ENCODE measurements at regions not wholly inside any gene's neighbourhood (a gene's known extent, or its start where the extent isn't known, plus 50 kb on each side); places are given as distances from the start of the nearest gene placed in this dataset.
"Not testable (repeated sequence)": the region's sequence is repeated elsewhere in the genome, so short reads cannot be mapped to it uniquely, and the experiment has no call there.

DNA sequence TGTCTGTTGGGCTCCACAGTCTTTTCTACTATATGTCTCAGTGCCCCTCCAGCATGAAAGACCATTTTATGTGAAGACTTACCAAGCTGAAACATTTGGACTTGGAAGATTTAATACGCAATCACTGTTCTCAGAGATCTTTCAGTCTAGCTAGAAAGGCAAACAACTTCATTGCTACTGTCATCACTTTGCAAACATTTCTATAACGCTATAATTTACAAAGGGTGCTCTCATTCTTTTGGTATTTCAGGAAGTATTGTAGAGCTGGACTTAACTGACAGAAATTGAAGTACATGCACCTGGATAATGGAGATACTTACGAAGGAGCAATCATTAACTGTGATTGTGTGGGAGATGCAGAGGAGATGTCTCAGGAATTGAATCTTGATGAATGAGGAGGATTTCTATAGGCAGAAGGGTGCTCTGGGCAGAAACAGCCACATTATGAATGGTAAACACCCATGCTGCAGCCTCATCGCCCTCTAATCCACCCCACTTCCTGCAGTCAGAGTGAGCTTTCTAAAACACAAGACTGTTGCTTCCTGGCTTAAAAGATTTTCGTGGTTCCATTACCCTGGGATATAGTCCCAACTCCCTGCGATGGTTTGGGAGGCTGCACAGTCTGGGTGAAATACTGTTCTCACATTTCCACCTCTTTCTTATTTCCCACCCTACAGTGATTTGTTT is 75.1 kb upstream of the GNG12 start:
- DNase-seq (ENCODE audit: extremely low read depth, low read depth): no peak

DNA sequence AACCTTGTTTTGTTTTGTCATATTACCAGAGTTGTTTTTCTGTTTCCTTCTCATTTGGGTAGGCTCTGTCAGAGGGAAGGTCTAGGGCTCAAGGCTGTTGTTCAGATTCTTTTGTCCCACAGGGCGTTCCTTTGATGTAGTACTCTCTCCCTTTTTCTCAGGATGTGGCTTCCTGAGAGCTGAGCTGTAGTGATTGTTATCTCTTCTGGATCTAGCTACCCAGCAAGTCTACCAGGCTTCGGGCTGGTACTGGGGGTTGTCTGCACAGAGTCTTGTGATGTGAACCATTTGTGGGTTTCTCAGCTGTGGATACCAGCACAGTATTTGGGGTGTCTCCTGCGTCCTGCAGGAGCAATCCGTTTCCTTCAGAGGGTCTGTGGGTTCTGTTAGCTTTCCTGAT is 74.2 kb upstream of the GNG12 start:
- not testable (repeated sequence) for DNase-seq (ENCODE audit: extremely low read depth, low read depth)

- not testable (repeated sequence) for DNase-seq (ENCODE audit: extremely low read depth, low read depth)
These were observed 72.7 kb upstream of the GNG12 start for GRCh38 chr1:67906015-67906414.

GRCh38 chr1:67902546-67903223 is 69.4 kb upstream of the GNG12 start:
- not testable (repeated sequence) for DNase-seq (ENCODE audit: extremely low read depth, low read depth)

- no peak for DNase-seq (ENCODE audit: extremely low read depth, low read depth)
These were observed 64.9 kb upstream of the GNG12 start for GRCh38 chr1:67898033-67898726.

- DNase-seq (ENCODE audit: extremely low read depth, low read depth): peak; percentile 17
These were observed 64.1 kb upstream of the GNG12 start for GRCh38 chr1:67897270-67897949.

GRCh38 chr1:67896826-67897225 is 63.6 kb upstream of the GNG12 start:
- DNase-seq (ENCODE audit: extremely low read depth, low read depth): no peak

DNA sequence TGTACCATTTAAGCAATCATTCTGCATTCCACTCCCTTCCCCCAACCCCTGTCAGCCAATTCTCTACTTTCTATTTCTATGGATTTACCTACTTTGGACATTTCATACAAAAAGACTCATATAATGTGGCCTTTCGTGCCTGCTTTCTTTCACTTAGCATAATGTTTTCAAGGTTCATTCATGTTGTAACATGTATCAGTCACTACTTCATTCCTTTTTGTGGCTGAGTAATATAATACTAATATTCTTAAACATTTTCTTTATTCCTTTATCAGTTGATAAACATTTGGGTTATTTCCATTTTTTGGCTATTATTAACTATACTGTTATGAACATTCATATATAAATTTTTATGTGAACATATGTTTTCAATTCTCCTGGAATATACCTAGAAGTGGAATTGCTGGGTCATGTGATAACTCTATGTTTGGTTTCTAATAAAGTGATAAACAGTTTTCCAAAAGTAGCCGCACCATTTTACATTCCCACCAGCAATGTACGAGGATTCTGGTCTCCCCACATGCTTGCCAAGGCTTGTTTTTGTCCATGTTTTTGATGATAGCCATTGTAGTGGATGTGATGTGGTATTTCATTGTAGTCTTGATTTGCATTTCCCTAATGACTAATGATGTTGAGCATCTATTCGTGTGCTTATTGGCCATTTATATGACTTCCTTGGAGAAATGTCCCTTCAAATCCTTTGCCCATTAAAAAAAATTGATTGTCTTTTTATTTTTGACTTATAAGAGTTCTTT is 61.9 kb upstream of the GNG12 start:
- no peak for DNase-seq (ENCODE audit: extremely low read depth, low read depth)

DNA sequence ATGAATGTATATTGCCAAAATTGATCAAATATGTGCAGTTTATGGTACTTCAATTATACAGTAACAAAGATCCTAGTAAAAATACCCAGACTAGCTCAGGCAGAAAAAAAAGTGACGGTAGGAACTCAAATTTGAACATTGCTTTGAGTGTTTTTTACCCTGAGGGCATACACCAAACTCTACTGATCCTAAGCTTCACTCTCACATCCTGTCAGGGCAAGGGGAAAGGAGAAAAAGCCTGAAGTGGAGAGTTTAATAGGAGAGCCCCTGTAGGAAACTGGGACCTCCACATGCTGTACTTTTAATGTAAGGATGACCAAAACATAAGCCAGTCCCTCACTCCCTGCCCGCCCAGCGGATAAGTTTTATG is 59.8 kb upstream of the GNG12 start:
- no peak for DNase-seq (ENCODE audit: extremely low read depth, low read depth)

DNA sequence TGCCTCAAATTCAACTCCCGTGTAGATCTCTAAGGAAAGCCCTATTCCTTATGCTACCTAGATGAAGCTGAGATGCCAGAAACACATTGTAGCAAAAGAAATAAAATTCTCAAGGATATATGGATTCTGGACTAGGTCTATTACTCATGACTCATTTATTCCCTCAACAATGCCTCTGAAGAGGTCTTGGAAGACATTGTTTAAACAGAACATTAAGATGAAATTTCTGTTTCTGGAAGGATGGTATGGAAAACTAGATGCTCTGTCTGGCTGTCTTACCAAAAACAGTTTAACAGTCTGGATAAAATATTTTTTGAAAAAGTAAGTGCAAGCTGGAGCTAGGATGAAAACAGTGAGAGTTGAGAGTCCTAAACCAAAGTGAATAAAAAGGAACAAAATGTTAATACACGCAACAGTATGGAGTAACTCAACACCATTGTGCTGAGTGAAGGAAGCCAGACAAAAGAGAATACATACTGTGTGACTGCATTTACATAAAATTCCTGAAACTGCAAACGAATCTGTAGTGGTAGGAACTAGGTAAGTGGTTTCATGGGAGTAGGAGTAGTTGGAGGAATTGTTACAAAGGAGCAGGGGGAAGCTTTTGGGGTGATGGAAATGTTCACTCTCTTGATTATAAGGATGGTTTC is 59.3 kb upstream of the GNG12 start:
- DNase-seq (ENCODE audit: extremely low read depth, low read depth): no peak

- no peak for DNase-seq (ENCODE audit: extremely low read depth, low read depth)
These were observed 57.6 kb upstream of the GNG12 start for GRCh38 chr1:67890857-67891256.

DNA sequence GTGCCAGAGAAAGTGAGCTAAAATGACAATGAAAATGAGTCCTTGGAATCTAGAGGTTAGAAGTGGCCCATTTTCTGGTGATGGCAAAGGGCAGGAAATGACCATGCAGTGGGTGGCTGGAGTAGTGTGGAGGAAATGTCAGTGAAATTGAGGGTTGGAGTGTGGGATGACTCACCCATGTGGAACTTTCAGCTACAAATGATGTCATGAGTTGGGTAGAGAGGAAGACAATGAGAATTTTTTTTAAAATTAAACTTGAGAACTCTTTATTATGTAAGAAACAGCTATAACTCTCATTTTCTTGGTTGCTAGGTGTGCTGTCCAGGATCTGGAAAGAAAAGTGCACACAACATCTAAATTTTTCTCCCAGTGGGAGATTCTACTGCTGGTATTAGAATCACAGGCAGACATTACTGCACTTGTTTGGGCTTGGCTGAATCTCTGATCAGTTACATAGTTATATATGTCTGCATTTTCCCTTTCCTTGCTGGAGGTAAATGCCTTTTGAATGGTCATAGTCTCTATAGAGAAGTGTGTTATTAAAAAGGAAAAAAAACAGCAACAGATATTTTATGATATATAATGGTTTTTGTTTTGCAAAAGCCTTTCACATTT is 56.8 kb upstream of the GNG12 start:
- DNase-seq (ENCODE audit: extremely low read depth, low read depth): peak; percentile 12

DNA sequence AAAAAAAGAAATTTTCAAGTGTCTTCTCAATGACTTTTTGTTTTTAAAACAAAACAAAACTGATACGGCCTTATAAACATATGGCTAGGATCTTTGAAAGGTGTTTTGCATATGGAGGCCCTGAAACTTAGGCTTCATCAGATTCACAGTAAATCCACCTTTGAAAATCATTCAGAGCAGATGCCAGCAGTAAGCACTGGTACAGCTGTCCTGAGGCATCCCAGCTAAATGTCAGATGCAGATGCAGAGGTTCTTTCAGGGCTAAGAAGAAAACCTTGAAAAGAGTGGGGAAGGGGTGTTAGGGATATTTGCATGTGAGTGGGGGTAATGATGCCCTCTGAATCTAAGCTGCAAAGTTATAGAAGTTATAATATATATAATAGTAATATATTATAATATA is 56.2 kb upstream of the GNG12 start:
- DNase-seq (ENCODE audit: extremely low read depth, low read depth): no peak

- no peak for DNase-seq (ENCODE audit: extremely low read depth, low read depth)
These were observed 55.2 kb upstream of the GNG12 start for GRCh38 chr1:67888216-67889106.

- no peak for DNase-seq (ENCODE audit: extremely low read depth, low read depth)
These were observed 53.9 kb upstream of the GNG12 start for GRCh38 chr1:67887146-67887545.

DNA sequence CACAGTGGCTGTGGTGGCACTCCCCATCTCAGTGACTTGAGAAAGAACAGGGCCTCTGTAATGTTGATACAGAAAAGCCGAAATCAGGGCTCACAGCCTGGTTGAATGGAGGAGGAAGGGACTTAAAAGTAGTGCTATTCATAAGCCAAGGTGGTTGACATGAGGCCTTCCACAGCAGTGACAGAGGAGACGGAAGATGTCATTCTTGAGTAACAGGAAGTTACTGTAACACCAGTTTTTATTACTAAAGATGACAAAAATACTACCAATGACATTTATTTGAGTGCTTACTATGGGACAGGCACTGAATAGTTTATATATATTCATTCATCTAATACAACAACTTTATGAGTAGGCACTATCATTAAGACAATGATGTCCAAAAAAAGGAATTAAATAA is 52.8 kb upstream of the GNG12 start:
- DNase-seq (ENCODE audit: extremely low read depth, low read depth): no peak

GRCh38 chr1:67883069-67883468 is 49.8 kb upstream of the GNG12 start:
- DNase-seq (ENCODE audit: extremely low read depth, low read depth): no peak

All from NCI-H460 (cell line).